ENCODE measurements at regions not wholly inside any gene's neighbourhood (a gene's known extent, or its start where the extent isn't known, plus 50 kb on each side); places are given as distances from the start of the nearest gene placed in this dataset.

GRCh38 chr1:207966521-207966920 is 55.6 kb upstream of the CD34 start:
- POLR2A ChIA-PET = no interaction called here
- Histone ChIP-seq H3K4me2 (ENCODE audit: low read length) (no peak overlapping the region), H3K9me2 (ENCODE audit: insufficient read depth) (no peaks in the 10 kb centered on the region)

More at GRCh38 chr1:207966521-207966920, 55.6 kb upstream of the CD34 start:
- no peak overlapping the region for H3K9ac ChIP-seq (ENCODE audit: low read length)
- intact Hi-C loops (cut with micrococcal nuclease) = no loop called here
- no peaks in the 10 kb centered on the region for H3K79me2 ChIP-seq (ENCODE audit: insufficient read depth, low read length)
- no peak overlapping the region for H3K27ac ChIP-seq (ENCODE audit: low read depth, low read length)
- peaks cover 7 to 13% of the 10 kb centered on the region in 2 experiments; a peak in 3 of 4 replicates for H3K4me1 ChIP-seq (ENCODE audit: control insufficient read depth in 1 of 2, insufficient read depth in 2 of 2, low read length in 2 of 2)
- CTCF ChIA-PET = no interaction called here
- DNase-seq (ENCODE audit: low read depth, low spot score) (no peak), ATAC-seq (no peak)
- no TSS peak for BruUV-seq (replicated peaks)
- no peaks in the 10 kb centered on the region for H3K9me3 ChIP-seq (ENCODE audit: control insufficient read depth in 1 of 2, insufficient read depth in 1 of 2, low read depth in 1 of 2, low read length in 2 of 2)
- TF ChIP-seq TCF7L2 (IDR thresholded peaks at IDR 0.05; ENCODE audit: borderline replicate concordance, extremely low read depth, insufficient read depth, insufficient read length) (no peak), ATF3 (IDR thresholded peaks at IDR 0.05) (no peak), POLR2AphosphoS5 (IDR thresholded peaks at IDR 0.05; ENCODE audit: low read depth, low read length) (no peak), POLR2A (IDR thresholded peaks at IDR 0.05; ENCODE audit: borderline replicate concordance, extremely low read depth, insufficient read depth, insufficient read length) (no peak), SP1 (IDR thresholded peaks at IDR 0.05; ENCODE audit: low read depth) (no peak), ZBTB33 (IDR thresholded peaks at IDR 0.05; ENCODE audit: extremely low read depth, insufficient replicate concordance, low read length) (no peak), ELF1 (IDR thresholded peaks at IDR 0.05; ENCODE audit: borderline replicate concordance, low read depth) (no peak), ZNF274 (IDR thresholded peaks at IDR 0.05; ENCODE audit: low read depth, low read length) (no peak), CTCF (IDR thresholded peaks at IDR 0.05 in 2 of 3, conservative IDR thresholded peaks at IDR 0.05 in 1 of 3; ENCODE audit: borderline replicate concordance in 1 of 3, insufficient read depth in 1 of 3, low read depth in 2 of 3, low read length in 2 of 3) (no peak), FOSL1 (IDR thresholded peaks at IDR 0.05; ENCODE audit: low read depth) (no peak), RAD21 (IDR thresholded peaks at IDR 0.05; ENCODE audit: low read depth) (no peak), JUND (IDR thresholded peaks at IDR 0.05) (no peak), CEBPB (IDR thresholded peaks at IDR 0.05; ENCODE audit: low read depth) (no peak), EZH2phosphoT487 (IDR thresholded peaks at IDR 0.05; ENCODE audit: borderline replicate concordance) (no peak)
- RAD21 ChIA-PET (ENCODE audit: low non-redundant PET in 1 of 2, low total read pairs in 2 of 2, uncharacterized antibody in 2 of 2, unreplicated experiment in 2 of 2) = no interaction called here
- H3K36me3 ChIP-seq (ENCODE audit: control insufficient read depth in 1 of 2, insufficient read depth in 2 of 2, low read length in 2 of 2) = no peaks in the 10 kb centered on the region
- H4K20me1 ChIP-seq (ENCODE audit: insufficient read depth) = no peaks in the 10 kb centered on the region
- H3K27me3 ChIP-seq (ENCODE audit: insufficient read depth, low read length) = no peaks in the 10 kb centered on the region
- H2AFZ ChIP-seq (ENCODE audit: low read depth, low read length, poor library complexity, severe bottlenecking) = no peak overlapping the region
- no peak overlapping the region for H3K4me3 ChIP-seq (replicated peaks in 1 of 2; ENCODE audit: low read depth in 1 of 2, low read length in 2 of 2)

Data from HCT116 (cell line).